ENCODE measurements at regions not wholly inside any gene's neighbourhood (a gene's known extent, or its start where the extent isn't known, plus 50 kb on each side); places are given as distances from the start of the nearest gene placed in this dataset.

DNA sequence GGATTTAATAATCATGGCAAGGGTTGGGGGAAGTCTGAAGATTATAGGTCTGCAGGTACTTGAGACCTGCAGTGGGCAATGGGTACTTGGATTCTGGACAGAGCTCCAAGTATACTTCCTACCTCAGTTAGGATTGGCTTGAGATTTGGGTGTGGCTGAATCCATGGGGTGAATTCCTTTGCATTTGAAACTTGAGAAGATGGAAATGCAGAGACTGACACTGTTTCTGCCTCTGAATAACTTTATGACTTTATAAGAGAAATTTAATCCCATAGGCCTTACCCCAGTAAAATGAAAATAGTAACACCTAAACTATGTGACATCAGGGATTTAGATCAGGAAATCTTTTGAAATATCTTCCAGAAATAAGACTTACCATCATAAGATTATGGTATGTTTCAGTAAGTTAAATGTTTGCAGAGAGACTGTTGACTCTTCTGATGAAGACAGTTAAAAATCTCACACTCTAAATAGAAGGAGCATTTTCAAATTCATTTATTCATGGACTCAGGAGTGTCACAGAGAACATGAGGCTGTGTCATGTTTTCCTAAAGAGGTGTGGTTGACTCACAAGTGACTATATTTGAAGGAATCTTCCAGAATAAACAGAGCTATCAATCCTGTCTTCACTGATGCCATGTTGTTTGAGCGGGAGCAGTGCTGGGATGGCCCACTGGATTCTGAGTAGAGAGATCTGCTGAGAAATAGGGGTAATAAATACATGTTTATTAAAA, 513.5 kb upstream of the NR3C2 start:
- Histone ChIP-seq H4K20me1 (ENCODE audit: insufficient read depth, low read length) (no peaks in the 10 kb centered on the region), H3K9ac (ENCODE audit: low read length) (no peak overlapping the region), H2AFZ (ENCODE audit: low read depth, low read length) (no peak overlapping the region), H3K4me1 (ENCODE audit: low read length) (no peaks in the 10 kb centered on the region), H3K79me2 (ENCODE audit: low read length) (no peaks in the 10 kb centered on the region), H3K4me2 (ENCODE audit: low read length) (no peak overlapping the region), H3K27ac (ENCODE audit: low read length) (no peak overlapping the region), H3K36me3 (replicated peaks; ENCODE audit: low read depth, low read length) (no peaks in the 10 kb centered on the region), H3K27me3 (ENCODE audit: low read depth, low read length) (no peaks in the 10 kb centered on the region), H3K4me3 (ENCODE audit: low read length) (no peak overlapping the region), H3K9me3 (ENCODE audit: insufficient read depth, low read length) (no peaks in the 10 kb centered on the region)
- no peak for TF ChIP-seq CTCF (IDR thresholded peaks at IDR 0.05; ENCODE audit: low read depth, low read length)
- no peak for TF ChIP-seq EZH2phosphoT487 (IDR thresholded peaks at IDR 0.05; ENCODE audit: low read depth)

GRCh38 chr4:148954011-148954749, 512.0 kb upstream of the NR3C2 start:
- Histone ChIP-seq H3K27ac (ENCODE audit: low read length) (no peak overlapping the region), H3K4me2 (ENCODE audit: low read length) (no peak overlapping the region), H3K9ac (ENCODE audit: low read length) (no peak overlapping the region), H3K27me3 (ENCODE audit: low read depth, low read length) (no peaks in the 10 kb centered on the region), H3K9me3 (ENCODE audit: insufficient read depth, low read length) (no peaks in the 10 kb centered on the region), H4K20me1 (ENCODE audit: insufficient read depth, low read length) (no peaks in the 10 kb centered on the region), H3K79me2 (ENCODE audit: low read length) (no peaks in the 10 kb centered on the region), H3K4me3 (ENCODE audit: low read length) (no peak overlapping the region), H2AFZ (ENCODE audit: low read depth, low read length) (no peak overlapping the region), H3K4me1 (ENCODE audit: low read length) (no peaks in the 10 kb centered on the region), H3K36me3 (replicated peaks; ENCODE audit: low read depth, low read length) (no peaks in the 10 kb centered on the region)
- no peak for TF ChIP-seq EZH2phosphoT487 (IDR thresholded peaks at IDR 0.05; ENCODE audit: low read depth)
- TF ChIP-seq CTCF (IDR thresholded peaks at IDR 0.05; ENCODE audit: low read depth, low read length) = no peak

DNA sequence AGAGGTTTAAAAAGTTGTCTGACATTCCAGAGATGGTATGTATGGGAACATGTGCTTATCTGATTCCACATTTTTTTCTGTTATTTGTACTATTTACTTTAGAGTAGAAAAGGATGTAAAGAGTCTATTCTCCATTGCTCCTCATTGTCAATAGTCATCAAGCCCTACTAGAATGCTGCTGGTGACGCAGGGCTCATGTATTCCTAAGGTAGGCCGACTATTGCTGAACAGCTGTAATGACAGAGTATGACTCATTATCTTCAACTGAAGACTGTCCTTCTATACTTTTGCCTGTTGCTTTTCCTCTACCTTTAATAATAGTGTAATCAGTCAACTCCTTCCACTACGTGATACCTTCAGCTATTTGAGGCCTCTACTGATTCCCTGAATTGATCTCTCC, 509.1 kb upstream of the NR3C2 start:
- no peak overlapping the region for H2AFZ ChIP-seq (ENCODE audit: low read depth, low read length)
- no peak overlapping the region for H3K4me3 ChIP-seq (ENCODE audit: low read length)
- H3K4me1 ChIP-seq (ENCODE audit: low read length) = no peaks in the 10 kb centered on the region
- H3K4me2 ChIP-seq (ENCODE audit: low read length) = no peak overlapping the region
- TF ChIP-seq EZH2phosphoT487 (IDR thresholded peaks at IDR 0.05; ENCODE audit: low read depth) = no peak
- TF ChIP-seq CTCF (IDR thresholded peaks at IDR 0.05; ENCODE audit: low read depth, low read length) = no peak
- no peaks in the 10 kb centered on the region for H3K36me3 ChIP-seq (replicated peaks; ENCODE audit: low read depth, low read length)
- H4K20me1 ChIP-seq (ENCODE audit: insufficient read depth, low read length) = no peaks in the 10 kb centered on the region
- no peak overlapping the region for H3K9ac ChIP-seq (ENCODE audit: low read length)
- H3K27ac ChIP-seq (ENCODE audit: low read length) = no peak overlapping the region
- no peaks in the 10 kb centered on the region for H3K79me2 ChIP-seq (ENCODE audit: low read length)
- H3K27me3 ChIP-seq (ENCODE audit: low read depth, low read length) = no peaks in the 10 kb centered on the region
- no peaks in the 10 kb centered on the region for H3K9me3 ChIP-seq (ENCODE audit: insufficient read depth, low read length)

GRCh38 chr4:148946271-148946670, 504.1 kb upstream of the NR3C2 start:
- Histone ChIP-seq H3K4me2 (ENCODE audit: low read length) (no peak overlapping the region), H3K36me3 (replicated peaks; ENCODE audit: low read depth, low read length) (no peaks in the 10 kb centered on the region), H3K27ac (ENCODE audit: low read length) (no peak overlapping the region), H3K79me2 (ENCODE audit: low read length) (no peaks in the 10 kb centered on the region), H4K20me1 (ENCODE audit: insufficient read depth, low read length) (no peaks in the 10 kb centered on the region), H3K9ac (ENCODE audit: low read length) (no peak overlapping the region), H3K4me3 (ENCODE audit: low read length) (no peak overlapping the region), H3K27me3 (ENCODE audit: low read depth, low read length) (no peaks in the 10 kb centered on the region), H2AFZ (ENCODE audit: low read depth, low read length) (no peak overlapping the region), H3K4me1 (ENCODE audit: low read length) (no peaks in the 10 kb centered on the region), H3K9me3 (ENCODE audit: insufficient read depth, low read length) (no peaks in the 10 kb centered on the region)
- no peak for TF ChIP-seq EZH2phosphoT487 (IDR thresholded peaks at IDR 0.05; ENCODE audit: low read depth)
- no peak for TF ChIP-seq CTCF (IDR thresholded peaks at IDR 0.05; ENCODE audit: low read depth, low read length)

Measured in OCI-LY3 (cell line).